HepG2 (cell line): ENCODE measurements at regions not wholly inside any gene's neighbourhood (a gene's known extent, or its start where the extent isn't known, plus 50 kb on each side); places are given as distances from the start of the nearest gene placed in this dataset.

ENCODE experiments used
- ATAC-seq: fragments of 200-7000 bp; cut with Tn5 transposase; 3 replicates; pipeline ENCODE4 v1.9.1; 2020; ENCODE audit warnings: mild to moderate bottlenecking, moderate library complexity
- BruUV-seq: library from RNA; stranded (reverse); fragments of 400-500 nt; replicated peaks from 2 replicates; lab custom pipeline; 2021; lab: Mats Ljungman, UMichigan
- CTCF ChIA-PET: fragments of 300-600 bp; formaldehyde crosslinking; extraction: SDS; loops from one replicate; lab custom pipeline; 2021; ENCODE audit warnings: low total read pairs, inconsistent platforms, low intra/inter-chr PET ratio; lab: Yijun Ruan, JAX
- POLR2A ChIA-PET: fragments of 350-600 bp; sonication (Branson Sonifier 250); formaldehyde crosslinking; loops from one replicate; lab custom pipeline; 2020; ENCODE audit warnings: antibody characterized with exemption, inconsistent platforms; lab: Yijun Ruan, JAX
- DNase-seq: peaks from one replicate; pipeline ENCODE4 v3.0.0-alpha.2; 2015; ENCODE audit warnings: low spot score
- FAIRE-seq: peaks from 3 replicates; lab custom pipeline; 2011; peaks lifted over from hg19 to GRCh38; lab: Jason Lieb, UNC
- H2AFZ ChIP-seq: one replicate; pipeline ENCODE4 v1.6.1; 2011; ENCODE audit warnings: low read length, inconsistent platforms
- H3K27ac ChIP-seq: fragments of 300-600 bp; 3 replicates; pipeline ENCODE4 v1.8.0; 2011; ENCODE audit warnings: mixed run types, mild to moderate bottlenecking, mixed read lengths, low read length, inconsistent platforms; ENCODE audit not compliant: insufficient read depth; ENCODE audit errors: extremely low read length
- H3K27me3 ChIP-seq, 2 experiments: fragments of 200-600 bp in 1 of 2; 2 replicates in 1 of 2; 3 replicates in 1 of 2; pipeline versions ENCODE4 v1.6.0 to v1.8.0; 2011; ENCODE audit warnings: low read length in 2 of 2, mild to moderate bottlenecking in 2 of 2, moderate library complexity in 2 of 2, inconsistent platforms in 1 of 2; ENCODE audit not compliant: insufficient read depth in 2 of 2, control insufficient read depth in 1 of 2
- H3K36me3 ChIP-seq, 2 experiments: fragments of 200-600 bp in 1 of 2; replicated peaks in 1 of 2; 2 replicates in 1 of 2; 3 replicates in 1 of 2; pipeline versions ENCODE4 v1.5.1 to v1.8.0; 2011; ENCODE audit warnings: low read length in 2 of 2, inconsistent platforms in 1 of 2; ENCODE audit not compliant: insufficient read depth in 2 of 2, control insufficient read depth in 1 of 2
- H3K4me1 ChIP-seq: 2 replicates; pipeline ENCODE4 v1.5.1; 2012; ENCODE audit warnings: low read length, inconsistent platforms; ENCODE audit not compliant: insufficient read depth
- H3K4me2 ChIP-seq: 2 replicates; pipeline ENCODE4 v1.6.0; 2011; ENCODE audit warnings: low read depth, low read length, inconsistent platforms
- H3K4me3 ChIP-seq, 3 experiments: fragments of 200-600 bp in 1 of 3; sonication (generic), shearing (Covaris generic) in 1 of 3; replicated peaks in 1 of 3; 2 replicates each; pipeline ENCODE4 v1.5.1; 2011 to 2016; ENCODE audit warnings: low read length in 3 of 3, inconsistent platforms in 2 of 3, low read depth in 2 of 3, mild to moderate bottlenecking in 2 of 3, control low read depth in 1 of 3, mixed read lengths in 1 of 3; ENCODE audit not compliant: insufficient read depth in 1 of 3
- H3K79me2 ChIP-seq: one replicate; pipeline ENCODE4 v1.6.1; 2011; ENCODE audit warnings: low read length, inconsistent platforms; ENCODE audit not compliant: insufficient read depth
- H3K9ac ChIP-seq: 2 replicates; pipeline ENCODE4 v1.6.0; 2011; ENCODE audit warnings: mild to moderate bottlenecking, low read depth, low read length, inconsistent platforms; ENCODE audit not compliant: insufficient read depth
- H3K9me3 ChIP-seq: 2 replicates; pipeline ENCODE4 v1.5.1; 2012; ENCODE audit warnings: mild to moderate bottlenecking, low read length
- H4K20me1 ChIP-seq: 2 replicates; pipeline ENCODE4 v1.6.0; 2011; ENCODE audit warnings: inconsistent platforms, mild to moderate bottlenecking, low read length, moderate library complexity; ENCODE audit not compliant: insufficient read depth
- FOXJ3 ChIP-seq: sonication (generic); formaldehyde crosslinking; IDR thresholded peaks from 2 replicates; pipeline ENCODE4 v1.4.0; 2020; ENCODE audit warnings: missing genetic modification reagents, mild to moderate bottlenecking, borderline replicate concordance
- GZF1 ChIP-seq: sonication (generic); formaldehyde crosslinking; IDR thresholded peaks from 2 replicates; pipeline ENCODE4 v1.5.1; 2020; ENCODE audit warnings: mild to moderate bottlenecking, missing genetic modification reagents
- HHEX ChIP-seq: IDR thresholded peaks from 2 replicates; pipeline ENCODE4 v1.6.1; 2016; ENCODE audit warnings: control low read depth
- IRF9 ChIP-seq: sonication (generic); formaldehyde crosslinking; IDR thresholded peaks from 2 replicates; pipeline ENCODE4 v1.8.0; 2022; ENCODE audit warnings: missing genetic modification reagents, mild to moderate bottlenecking, borderline replicate concordance
- JARID2 ChIP-seq: sonication (generic); formaldehyde crosslinking; IDR thresholded peaks from 2 replicates; pipeline ENCODE4 v1.8.1; 2023; ENCODE audit warnings: missing genetic modification reagents, inconsistent platforms; ENCODE audit not compliant: insufficient replicate concordance
- KDM5A ChIP-seq: fragments of 200-600 bp; sonication (generic); IDR thresholded peaks from 2 replicates; pipeline ENCODE4 v1.7.0; 2018; ENCODE audit warnings: antibody characterized with exemption, mild to moderate bottlenecking, low read length, borderline replicate concordance
- KLF6 ChIP-seq: IDR thresholded peaks from 2 replicates; pipeline ENCODE4 v1.8.0; 2016; ENCODE audit warnings: missing biosample characterization, missing genetic modification reagents
- MTA1 ChIP-seq: sonication (generic); formaldehyde crosslinking; IDR thresholded peaks from 2 replicates; pipeline ENCODE4 v1.4.0; 2020; ENCODE audit warnings: missing genetic modification reagents, mild to moderate bottlenecking, borderline replicate concordance
- SMAD3 ChIP-seq: sonication (generic); formaldehyde crosslinking; IDR thresholded peaks from 2 replicates; pipeline ENCODE4 v1.4.0; 2020; ENCODE audit warnings: missing genetic modification reagents
- SMARCC2 ChIP-seq: fragments of 450-650 bp; IDR thresholded peaks from 2 replicates; pipeline ENCODE4 v1.6.1; 2017; ENCODE audit warnings: antibody characterized with exemption, mild to moderate bottlenecking
- SRY ChIP-seq: sonication (generic); formaldehyde crosslinking; IDR thresholded peaks from 2 replicates; pipeline ENCODE4 v1.8.0; 2022; ENCODE audit warnings: mild to moderate bottlenecking, missing genetic modification reagents
- STAT5B ChIP-seq: sonication (generic); formaldehyde crosslinking; IDR thresholded peaks from 2 replicates; pipeline ENCODE4 v1.4.0; 2020; ENCODE audit warnings: missing genetic modification reagents
- TOPORS ChIP-seq: sonication (generic); formaldehyde crosslinking; IDR thresholded peaks from 2 replicates; pipeline ENCODE4 v1.8.0; 2023; ENCODE audit warnings: mild to moderate bottlenecking, missing genetic modification reagents
- ZNF121 ChIP-seq: sonication (generic); formaldehyde crosslinking; IDR thresholded peaks from 2 replicates; pipeline ENCODE4 v1.5.0; 2020; ENCODE audit warnings: mild to moderate bottlenecking, missing genetic modification reagents
- ZNF546 ChIP-seq: sonication (generic); formaldehyde crosslinking; conservative IDR thresholded peaks from 2 replicates; pipeline ENCODE4 v1.8.1; 2023; ENCODE audit warnings: mild to moderate bottlenecking, missing genetic modification reagents
- WGBS: methylation state at CpG from one replicate; pipeline ENCODE4 v1.1.6; 2017; ENCODE audit warnings: low lambda C conversion rate; 5-methylcytosine and 5-hydroxymethylcytosine counted together
- in situ Hi-C: cut with HindIII; loops from 2 replicates; pipeline ENCODE4 v1.10.0; 2017; ENCODE audit warnings: low pct_unique_long_range_greater_than_20kb; ENCODE audit not compliant: extremely low pct_ligation_motif_present
- intact Hi-C: fragments of 100-400 bp; cut with micrococcal nuclease; formaldehyde crosslinking; loops from one replicate; pipeline ENCODE4 v1.10.0; 2022; ENCODE audit not compliant: unreplicated experiment
- TF ChIP-seq, protein P1 (sequence below): sonication (generic); formaldehyde crosslinking; IDR thresholded peaks from 2 replicates; pipeline ENCODE4 v1.4.0; 2020; ENCODE audit warnings: missing genetic modification reagents, borderline replicate concordance
- TF ChIP-seq, protein P2 (sequence below): sonication (generic); formaldehyde crosslinking; IDR thresholded peaks from 2 replicates; pipeline ENCODE4 v1.5.0; 2020; ENCODE audit warnings: missing genetic modification reagents
- TF ChIP-seq, protein P3 (sequence below): IDR thresholded peaks from 2 replicates; pipeline ENCODE4 v1.6.1; 2016; ENCODE audit warnings: control low read depth
- TF ChIP-seq, protein P4 (sequence below): sonication (generic); formaldehyde crosslinking; IDR thresholded peaks from 2 replicates; pipeline ENCODE4 v1.4.0; 2020; ENCODE audit warnings: missing genetic modification reagents

- 5% methylated on average over 11 of the region's 11 CpGs for WGBS
- no peak for ATAC-seq
- POLR2A ChIA-PET, result no interaction called here
These were observed 377.4 kb downstream of the RRAGC start for GRCh38 chr1:38481871-38482826.

More at GRCh38 chr1:38481871-38482826, 377.4 kb downstream of the RRAGC start:
- DNase-seq (no peak), FAIRE-seq (no peak)
- Histone ChIP-seq H3K9ac (no peak overlapping the region), H4K20me1 (no peaks in the 10 kb centered on the region), H2AFZ (no peak overlapping the region), H3K36me3 (no peaks in the 10 kb centered on the region), H3K4me1 (no peaks in the 10 kb centered on the region), H3K4me3 (no peak overlapping the region), H3K4me2 (no peak overlapping the region), H3K27me3 (peaks cover 1 to 3% of the 10 kb centered on the region in 2 experiments; a peak in 3 of 5 replicates), H3K27ac (no peak overlapping the region), H3K9me3 (no peaks in the 10 kb centered on the region), H3K79me2 (no peaks in the 10 kb centered on the region)
- TF ChIP-seq SMARCC2 (no peak), MTA1 (CRISPR knock-in tag) (no peak), IRF9 (no peak), JARID2 (CRISPR knock-in tag) (no peak), FOXJ3 (CRISPR knock-in tag) (no peak), KDM5A (no peak), SMAD3 (no peak), TOPORS (CRISPR knock-in tag) (no peak), KLF6 (no peak), ZNF121 (CRISPR knock-in tag) (no peak), ZNF546 (CRISPR knock-in tag) (no peak), SRY (CRISPR knock-in tag) (no peak), HHEX (no peak), GZF1 (no peak), STAT5B (CRISPR knock-in tag) (no peak)
- TF ChIP-seq, protein P1, sequence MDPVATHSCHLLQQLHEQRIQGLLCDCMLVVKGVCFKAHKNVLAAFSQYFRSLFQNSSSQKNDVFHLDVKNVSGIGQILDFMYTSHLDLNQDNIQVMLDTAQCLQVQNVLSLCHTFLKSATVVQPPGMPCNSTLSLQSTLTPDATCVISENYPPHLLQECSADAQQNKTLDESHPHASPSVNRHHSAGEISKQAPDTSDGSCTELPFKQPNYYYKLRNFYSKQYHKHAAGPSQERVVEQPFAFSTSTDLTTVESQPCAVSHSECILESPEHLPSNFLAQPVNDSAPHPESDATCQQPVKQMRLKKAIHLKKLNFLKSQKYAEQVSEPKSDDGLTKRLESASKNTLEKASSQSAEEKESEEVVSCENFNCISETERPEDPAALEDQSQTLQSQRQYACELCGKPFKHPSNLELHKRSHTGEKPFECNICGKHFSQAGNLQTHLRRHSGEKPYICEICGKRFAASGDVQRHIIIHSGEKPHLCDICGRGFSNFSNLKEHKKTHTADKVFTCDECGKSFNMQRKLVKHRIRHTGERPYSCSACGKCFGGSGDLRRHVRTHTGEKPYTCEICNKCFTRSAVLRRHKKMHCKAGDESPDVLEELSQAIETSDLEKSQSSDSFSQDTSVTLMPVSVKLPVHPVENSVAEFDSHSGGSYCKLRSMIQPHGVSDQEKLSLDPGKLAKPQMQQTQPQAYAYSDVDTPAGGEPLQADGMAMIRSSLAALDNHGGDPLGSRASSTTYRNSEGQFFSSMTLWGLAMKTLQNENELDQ (CRISPR knock-in tag), result no peak
- TF ChIP-seq, protein P2, sequence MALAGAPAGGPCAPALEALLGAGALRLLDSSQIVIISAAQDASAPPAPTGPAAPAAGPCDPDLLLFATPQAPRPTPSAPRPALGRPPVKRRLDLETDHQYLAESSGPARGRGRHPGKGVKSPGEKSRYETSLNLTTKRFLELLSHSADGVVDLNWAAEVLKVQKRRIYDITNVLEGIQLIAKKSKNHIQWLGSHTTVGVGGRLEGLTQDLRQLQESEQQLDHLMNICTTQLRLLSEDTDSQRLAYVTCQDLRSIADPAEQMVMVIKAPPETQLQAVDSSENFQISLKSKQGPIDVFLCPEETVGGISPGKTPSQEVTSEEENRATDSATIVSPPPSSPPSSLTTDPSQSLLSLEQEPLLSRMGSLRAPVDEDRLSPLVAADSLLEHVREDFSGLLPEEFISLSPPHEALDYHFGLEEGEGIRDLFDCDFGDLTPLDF, result no peak
- TF ChIP-seq, protein P3, sequence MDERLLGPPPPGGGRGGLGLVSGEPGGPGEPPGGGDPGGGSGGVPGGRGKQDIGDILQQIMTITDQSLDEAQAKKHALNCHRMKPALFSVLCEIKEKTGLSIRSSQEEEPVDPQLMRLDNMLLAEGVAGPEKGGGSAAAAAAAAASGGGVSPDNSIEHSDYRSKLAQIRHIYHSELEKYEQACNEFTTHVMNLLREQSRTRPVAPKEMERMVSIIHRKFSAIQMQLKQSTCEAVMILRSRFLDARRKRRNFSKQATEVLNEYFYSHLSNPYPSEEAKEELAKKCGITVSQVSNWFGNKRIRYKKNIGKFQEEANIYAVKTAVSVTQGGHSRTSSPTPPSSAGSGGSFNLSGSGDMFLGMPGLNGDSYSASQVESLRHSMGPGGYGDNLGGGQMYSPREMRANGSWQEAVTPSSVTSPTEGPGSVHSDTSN (CRISPR knock-in tag), result no peak
- TF ChIP-seq, protein P4, sequence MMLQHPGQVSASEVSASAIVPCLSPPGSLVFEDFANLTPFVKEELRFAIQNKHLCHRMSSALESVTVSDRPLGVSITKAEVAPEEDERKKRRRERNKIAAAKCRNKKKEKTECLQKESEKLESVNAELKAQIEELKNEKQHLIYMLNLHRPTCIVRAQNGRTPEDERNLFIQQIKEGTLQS (CRISPR knock-in tag), result no peak
- in situ Hi-C loops (no loop called here), intact Hi-C loops (no loop called here)
- CTCF ChIA-PET, result no interaction called here
- BruUV-seq, result no TSS peak
